ENCODE measurements at regions not wholly inside any gene's neighbourhood (a gene's known extent, or its start where the extent isn't known, plus 50 kb on each side); places are given as distances from the start of the nearest gene placed in this dataset.

- TF ChIP-seq, protein P1, sequence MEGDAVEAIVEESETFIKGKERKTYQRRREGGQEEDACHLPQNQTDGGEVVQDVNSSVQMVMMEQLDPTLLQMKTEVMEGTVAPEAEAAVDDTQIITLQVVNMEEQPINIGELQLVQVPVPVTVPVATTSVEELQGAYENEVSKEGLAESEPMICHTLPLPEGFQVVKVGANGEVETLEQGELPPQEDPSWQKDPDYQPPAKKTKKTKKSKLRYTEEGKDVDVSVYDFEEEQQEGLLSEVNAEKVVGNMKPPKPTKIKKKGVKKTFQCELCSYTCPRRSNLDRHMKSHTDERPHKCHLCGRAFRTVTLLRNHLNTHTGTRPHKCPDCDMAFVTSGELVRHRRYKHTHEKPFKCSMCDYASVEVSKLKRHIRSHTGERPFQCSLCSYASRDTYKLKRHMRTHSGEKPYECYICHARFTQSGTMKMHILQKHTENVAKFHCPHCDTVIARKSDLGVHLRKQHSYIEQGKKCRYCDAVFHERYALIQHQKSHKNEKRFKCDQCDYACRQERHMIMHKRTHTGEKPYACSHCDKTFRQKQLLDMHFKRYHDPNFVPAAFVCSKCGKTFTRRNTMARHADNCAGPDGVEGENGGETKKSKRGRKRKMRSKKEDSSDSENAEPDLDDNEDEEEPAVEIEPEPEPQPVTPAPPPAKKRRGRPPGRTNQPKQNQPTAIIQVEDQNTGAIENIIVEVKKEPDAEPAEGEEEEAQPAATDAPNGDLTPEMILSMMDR (IDR thresholded peaks at IDR 0.05) = no peak
- no peak for TF ChIP-seq POLR2A (IDR thresholded peaks at IDR 0.05)
Measured at GRCh38 chr17:13410874-13411273, 190.9 kb downstream of the HS3ST3A1 start.

All from esophagus squamous epithelium (tissue), 4 donors.